Right lobe of liver (tissue), 6 donors: ENCODE measurements at regions not wholly inside any gene's neighbourhood (a gene's known extent, or its start where the extent isn't known, plus 50 kb on each side); places are given as distances from the start of the nearest gene placed in this dataset.

ENCODE experiments used
- ATAC-seq, 4 donors: fragments of 200-7000 bp; cut with Tn5 transposase; one replicate each; pipeline ENCODE4 v1.9.1; 2020; ENCODE audit warnings: mild to moderate bottlenecking in 4 of 4, moderate library complexity in 4 of 4
- DNase-seq, 3 donors: peaks; one replicate each; pipeline ENCODE4 v3.0.0-alpha.2; 2020
- H3K27ac ChIP-seq, 3 donors: fragments of 200-600 bp; one replicate each; pipeline ENCODE4 v1.8.0; 2022
- H3K27me3 ChIP-seq, 2 donors: fragments of 200-600 bp; one replicate each; pipeline ENCODE4 v1.8.0; 2022
- H3K36me3 ChIP-seq, 4 donors: fragments of 200-600 bp; sonication (generic) in 1 of 4; one replicate each; pipeline versions ENCODE4 v1.5.1 to v1.8.0; 2017 to 2022; ENCODE audit warnings: control low read depth in 1 of 4
- H3K4me1 ChIP-seq, 4 donors: fragments of 200-600 bp; sonication (generic) in 1 of 4; one replicate each; pipeline versions ENCODE4 v1.5.1 to v1.8.0; 2017 to 2022; ENCODE audit warnings: control low read depth in 1 of 4
- H3K4me3 ChIP-seq, 3 donors: fragments of 200-600 bp; one replicate each; pipeline ENCODE4 v1.8.0; 2022
- H3K9me3 ChIP-seq, 4 donors: fragments of 200-600 bp; sonication (generic) in 1 of 4; one replicate each; pipeline versions ENCODE4 v1.5.1 to v1.8.0; 2017 to 2022; ENCODE audit warnings: control low read depth in 1 of 4
- CTCF ChIP-seq, 4 donors: fragments of 200-600 bp in 3 of 4; fragments of 450-650 bp in 1 of 4; IDR thresholded peaks; one replicate each; pipeline versions ENCODE4 v1.5.1 to v1.8.0; 2016 to 2022; ENCODE audit warnings: antibody characterized with exemption in 4 of 4, mild to moderate bottlenecking in 2 of 4
- POLR2A ChIP-seq: fragments of 450-650 bp; IDR thresholded peaks from one replicate; pipeline ENCODE4 v1.6.1; 2017; ENCODE audit warnings: antibody characterized with exemption, mild to moderate bottlenecking
- WGBS: methylation state at CpG from one replicate; pipeline ENCODE4 v1.1.6; 2018; ENCODE audit warnings: low coverage, low lambda C conversion rate; ENCODE audit not compliant: insufficient coverage; ENCODE audit errors: missing lambda C conversion rate; 5-methylcytosine and 5-hydroxymethylcytosine counted together
- intact Hi-C, 2 donors: fragments of 100-400 bp; cut with DNase I; formaldehyde crosslinking; loops; one replicate each; pipeline versions ENCODE4 v1.11.2 to v1.14.1; 2022
- donor health status: DM: no; HTN: yes; CAD: no.
- donor health status: DM: no; HTN: no; CAD: no.
- donor health status: DM: no; HTN: no; CAD: no.
- donor health status: DM: no; HTN: yes; CAD: no.
- donor health status: DM: no; HTN: yes; CAD: no.

- no peak overlapping the region for H3K4me3 ChIP-seq
- H3K4me1 ChIP-seq = peaks cover 0 to 19% (median 5%) of the 10 kb centered on the region in 4 donors
- DNase-seq (peak in 2 of 3 donors; percentile 60 to 80), ATAC-seq (peak; percentile 65 to 73 (median 67))
- no peak overlapping the region for H3K27ac ChIP-seq
- TF ChIP-seq POLR2A = no peak
- peak; percentile 68 to 76 (median 71) for TF ChIP-seq CTCF (IDR thresholded peaks at IDR 0.05)
- no peaks in the 10 kb centered on the region for H3K9me3 ChIP-seq
- WGBS = 26% methylated on average over 11 of the region's 11 CpGs
- no peaks in the 10 kb centered on the region for H3K27me3 ChIP-seq
- intact Hi-C loops = loop anchor here in 1 of 2 donors (10.0 kb wide), 1 partner anchor 391 kb away; no protein-coding TSS in a partner anchor
- H3K36me3 ChIP-seq = no peaks in the 10 kb centered on the region
These were observed 79.5 kb upstream of the HTR4 start for GRCh38 chr5:148733601-148734438.

- intact Hi-C loops = loop anchor here in 1 of 2 donors (10.0 kb wide), 1 partner anchor 390 kb away; no protein-coding TSS in a partner anchor
- no peak overlapping the region for H3K27ac ChIP-seq
- peaks cover 0 to 25% (median 7%) of the 10 kb centered on the region in 4 donors for H3K4me1 ChIP-seq
- ATAC-seq (no peak), DNase-seq (no peak)
- no peak overlapping the region for H3K4me3 ChIP-seq
- TF ChIP-seq CTCF (IDR thresholded peaks at IDR 0.05) = no peak
- TF ChIP-seq POLR2A = no peak
- no peaks in the 10 kb centered on the region for H3K36me3 ChIP-seq
- H3K27me3 ChIP-seq = no peaks in the 10 kb centered on the region
- H3K9me3 ChIP-seq = no peaks in the 10 kb centered on the region
These were observed 80.2 kb upstream of the HTR4 start for GRCh38 chr5:148734518-148734917.

- DNase-seq = no peak
- intact Hi-C loops = loop anchor here in 1 of 2 donors (10.0 kb wide), 1 partner anchor 389 kb away; no protein-coding TSS in a partner anchor
These were observed 81.0 kb upstream of the HTR4 start for GRCh38 chr5:148735301-148735835.

GRCh38 chr5:148739023-148739422 is 84.7 kb upstream of the HTR4 start:
- Histone ChIP-seq H3K4me1 (peaks cover 0 to 48% (median 17%) of the 10 kb centered on the region in 4 donors), H3K27me3 (no peaks in the 10 kb centered on the region), H3K9me3 (no peaks in the 10 kb centered on the region), H3K4me3 (peak overlapping the region in 1 of 3 donors; percentile 22), H3K36me3 (no peaks in the 10 kb centered on the region), H3K27ac (peak overlapping the region; percentile 22 to 66 (median 63))
- DNase-seq = no peak
- no peak for TF ChIP-seq CTCF (IDR thresholded peaks at IDR 0.05)
- intact Hi-C loops = loop anchor here in 1 of 2 donors (10.0 kb wide), 1 partner anchor 386 kb away; no protein-coding TSS in a partner anchor
- peak; percentile 56 to 76 (median 66) for ATAC-seq
- 18% methylated on average over 5 of the region's 5 CpGs for WGBS

More at GRCh38 chr5:148735301-148735835, 81.0 kb upstream of the HTR4 start:
- Histone ChIP-seq H3K9me3 (no peaks in the 10 kb centered on the region), H3K4me3 (no peak overlapping the region), H3K27ac (no peak overlapping the region), H3K4me1 (peaks cover 0 to 33% (median 11%) of the 10 kb centered on the region in 4 donors), H3K27me3 (no peaks in the 10 kb centered on the region), H3K36me3 (no peaks in the 10 kb centered on the region)
- TF ChIP-seq POLR2A (no peak), CTCF (IDR thresholded peaks at IDR 0.05) (no peak)
- WGBS = 18% methylated on average over 1 of the region's 2 CpGs
- no peak for ATAC-seq
